Neural crest cell (in vitro differentiated cells): ENCODE measurements at regions not wholly inside any gene's neighbourhood (a gene's known extent, or its start where the extent isn't known, plus 50 kb on each side); places are given as distances from the start of the nearest gene placed in this dataset.
A peak's percentile ranks its signal among the peaks of the same experiment; 100 is the strongest.

Experiments
- DNase-seq: peaks from one replicate; pipeline ENCODE4 v3.0.0; 2021; ENCODE audit warnings: low read depth, mixed read lengths, low spot score
- H3K27ac Mint-ChIP-seq: one replicate; pipeline ENCODE4 v1.8.0; 2021; ENCODE audit warnings: mild to moderate bottlenecking, mixed read lengths; ENCODE audit not compliant: unreplicated experiment
- H3K27me3 Mint-ChIP-seq: 2 replicates; pipeline ENCODE4 v1.8.0; 2021; ENCODE audit warnings: low read depth, mild to moderate bottlenecking, mixed read lengths
- H3K36me3 Mint-ChIP-seq: 2 replicates; pipeline ENCODE4 v1.8.0; 2021; ENCODE audit warnings: low read depth, mild to moderate bottlenecking, mixed read lengths
- H3K4me1 Mint-ChIP-seq: 2 replicates; pipeline ENCODE4 v1.8.0; 2021; ENCODE audit warnings: mixed read lengths
- H3K4me3 Mint-ChIP-seq: one replicate; pipeline ENCODE4 v1.8.0; 2021; ENCODE audit warnings: mild to moderate bottlenecking, mixed read lengths
- H3K9me3 Mint-ChIP-seq: 2 replicates; pipeline ENCODE4 v1.8.0; 2021; ENCODE audit warnings: mixed read lengths
- CTCF ChIP-seq: fragments of 200-600 bp; sonication (generic); conservative IDR thresholded peaks from 2 replicates; pipeline ENCODE4 v1.5.0; 2021; ENCODE audit warnings: antibody characterized with exemption, mild to moderate bottlenecking

DNA sequence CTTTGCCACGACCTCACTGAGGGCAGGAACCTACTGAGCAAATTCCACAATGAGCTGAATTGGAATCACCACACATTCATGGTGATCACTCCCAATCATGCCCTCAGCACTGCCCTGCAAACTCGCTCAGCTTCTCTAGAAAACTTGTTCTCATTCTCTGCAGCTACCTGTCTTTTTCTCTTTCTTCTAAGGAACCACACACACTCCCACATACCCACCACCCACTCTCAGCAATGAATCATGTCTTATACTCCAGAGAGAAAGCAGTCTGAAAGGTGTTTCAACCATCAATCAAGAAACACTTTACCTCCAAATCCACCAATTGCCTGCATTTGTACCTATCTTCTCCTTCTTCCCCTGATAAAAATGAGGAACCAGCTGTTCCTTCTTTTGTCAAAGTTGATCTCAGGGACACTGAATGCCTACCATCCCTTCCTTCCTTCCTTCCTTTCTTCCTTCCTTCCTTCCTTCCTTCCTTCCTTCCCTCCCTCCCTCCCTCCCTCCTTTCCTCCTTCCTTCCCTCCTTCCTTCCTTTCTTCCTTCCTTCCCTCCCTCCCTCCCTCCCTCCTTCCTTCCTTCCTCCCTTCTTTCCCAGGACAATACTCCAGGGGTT, 84.6 kb upstream of the SGK1 start:
- DNase-seq: no peak
- Mint-ChIP-seq H3K27ac (no peak overlapping the region), H3K36me3 (no peaks in the 10 kb centered on the region), H3K27me3 (no peaks in the 10 kb centered on the region), H3K9me3 (no peaks in the 10 kb centered on the region), H3K4me3 (no peak overlapping the region), H3K4me1 (peaks cover 4% of the 10 kb centered on the region)
- no peak for TF ChIP-seq CTCF

DNA sequence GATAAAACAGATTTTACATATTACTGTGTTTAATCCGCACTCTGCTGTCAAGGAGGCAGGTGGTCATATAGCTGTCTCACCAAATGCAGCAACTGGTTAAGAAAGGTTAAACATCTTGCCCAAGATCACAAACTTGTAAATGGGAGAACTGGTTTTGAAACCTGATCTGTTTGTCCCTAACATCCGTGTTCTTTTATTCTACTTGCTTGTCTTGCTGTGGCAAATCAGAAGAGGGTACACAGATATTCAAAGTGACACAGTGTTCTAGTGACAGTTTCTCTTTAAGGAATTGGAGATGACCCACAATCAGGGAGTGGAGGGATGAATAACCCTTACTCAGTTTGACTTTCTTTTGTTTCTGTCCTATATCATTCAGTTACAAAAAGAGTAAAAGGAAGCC, 83.0 kb upstream of the SGK1 start:
- Mint-ChIP-seq H3K36me3 (no peaks in the 10 kb centered on the region), H3K27me3 (no peaks in the 10 kb centered on the region), H3K27ac (no peak overlapping the region), H3K4me3 (no peak overlapping the region), H3K9me3 (no peaks in the 10 kb centered on the region), H3K4me1 (peaks cover 4% of the 10 kb centered on the region)
- no peak for DNase-seq
- TF ChIP-seq CTCF: no peak

- no peaks in the 10 kb centered on the region for H3K27me3 Mint-ChIP-seq
- DNase-seq: no peak
Measured at GRCh38 chr6:134398453-134398852, 80.5 kb upstream of the SGK1 start.

DNA sequence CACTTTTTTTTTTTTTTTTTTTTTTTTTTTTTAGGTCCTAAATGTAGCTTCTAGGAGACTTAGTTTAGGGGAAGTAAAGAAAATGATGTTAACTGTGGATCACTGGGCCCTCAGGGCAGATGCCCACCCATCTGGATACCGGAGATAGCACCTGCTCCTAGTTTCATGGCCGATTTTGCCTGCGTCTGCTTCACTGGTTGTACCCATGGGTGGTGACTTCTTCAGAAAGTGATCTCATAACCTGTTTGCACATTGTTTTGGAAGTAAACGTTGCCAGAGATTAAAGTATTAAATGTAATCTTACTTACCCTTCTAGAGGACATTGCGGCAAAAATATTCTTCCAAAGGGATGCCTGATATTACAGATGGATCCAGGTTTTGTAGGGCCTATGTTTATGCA, 79.8 kb upstream of the SGK1 start:
- Mint-ChIP-seq H3K4me1 (peaks cover 4% of the 10 kb centered on the region), H3K27ac (no peak overlapping the region), H3K9me3 (no peaks in the 10 kb centered on the region), H3K4me3 (no peak overlapping the region), H3K27me3 (no peaks in the 10 kb centered on the region), H3K36me3 (no peaks in the 10 kb centered on the region)
- DNase-seq: no peak
- TF ChIP-seq CTCF: no peak

More at GRCh38 chr6:134398453-134398852, 80.5 kb upstream of the SGK1 start:
- H3K4me3 Mint-ChIP-seq: no peak overlapping the region
- TF ChIP-seq CTCF: no peak
- no peaks in the 10 kb centered on the region for H3K9me3 Mint-ChIP-seq
- peaks cover 4% of the 10 kb centered on the region for H3K4me1 Mint-ChIP-seq
- H3K36me3 Mint-ChIP-seq: no peaks in the 10 kb centered on the region
- H3K27ac Mint-ChIP-seq: peak overlapping the region; percentile 57

DNA sequence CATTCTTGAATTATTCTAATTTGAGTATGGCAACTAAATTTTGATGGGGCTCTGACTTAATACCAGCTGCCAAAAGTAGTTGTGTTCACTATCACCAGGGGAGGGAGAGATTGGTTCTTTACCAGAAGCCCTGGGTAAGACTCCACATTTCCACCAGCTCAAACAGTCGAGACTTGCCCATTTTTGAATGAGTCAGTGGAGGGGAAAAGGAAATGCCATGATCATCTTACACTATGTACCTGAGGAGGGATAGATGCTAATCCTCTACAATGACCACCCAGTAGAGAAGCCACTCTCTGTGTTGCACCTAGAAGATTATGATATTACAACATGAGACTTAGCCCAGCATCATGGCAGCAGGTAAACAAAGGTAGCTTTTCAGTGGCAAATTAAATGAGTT, 77.0 kb upstream of the SGK1 start:
- Mint-ChIP-seq H3K9me3 (no peaks in the 10 kb centered on the region), H3K27me3 (no peaks in the 10 kb centered on the region), H3K27ac (no peak overlapping the region), H3K4me3 (no peak overlapping the region), H3K4me1 (no peaks in the 10 kb centered on the region), H3K36me3 (no peaks in the 10 kb centered on the region)
- no peak for DNase-seq
- no peak for TF ChIP-seq CTCF
